ENCODE measurements at regions not wholly inside any gene's neighbourhood (a gene's known extent, or its start where the extent isn't known, plus 50 kb on each side); places are given as distances from the start of the nearest gene placed in this dataset.

DNA sequence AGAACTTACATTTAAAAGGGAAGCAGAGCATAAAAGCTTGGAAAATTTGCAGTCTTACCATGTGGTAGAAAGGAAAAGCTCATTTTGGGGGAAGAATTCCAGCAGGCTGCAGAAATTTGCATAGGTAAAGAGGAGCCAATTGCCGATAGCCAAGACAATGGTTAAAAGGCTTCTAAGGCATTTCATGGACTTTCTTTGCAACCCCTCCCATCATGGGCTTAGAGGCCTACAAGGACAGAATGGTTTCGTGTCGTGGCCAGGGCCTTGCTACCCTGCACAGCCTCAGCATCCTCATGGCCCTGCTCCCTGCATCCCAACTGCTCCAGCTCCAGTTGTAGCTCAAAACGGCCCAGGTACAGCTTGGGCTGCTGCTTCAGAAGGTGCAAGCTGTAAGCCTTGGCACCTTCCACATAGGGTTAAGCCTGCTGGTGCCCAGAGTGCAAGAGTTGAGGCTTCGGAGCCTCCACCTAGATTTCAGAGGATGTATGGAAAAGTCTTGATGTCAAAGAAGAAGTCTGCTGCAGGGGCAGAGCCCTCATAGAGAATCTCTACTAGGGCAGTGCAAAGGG is 420.3 kb downstream of the PCDH17 start:
- TF ChIP-seq CTCF (IDR thresholded peaks at IDR 0.05): no peak
- DNase-seq (no peak), ATAC-seq (ENCODE audit: poor library complexity) (no peak)
- Histone ChIP-seq H3K27me3 (ENCODE audit: control insufficient read depth in 1 of 2, insufficient read depth in 2 of 2, low read length in 2 of 2) (no peaks in the 10 kb centered on the region), H3K27ac (ENCODE audit: low read depth in 1 of 2, low read length in 2 of 2) (no peak overlapping the region), H3K36me3 (ENCODE audit: insufficient read depth, low read length) (no peaks in the 10 kb centered on the region), H3K9me3 (ENCODE audit: control insufficient read depth in 1 of 2, insufficient read depth in 1 of 2, low read length in 2 of 2) (peaks cover 0 to 4% of the 10 kb centered on the region in 2 experiments), H3K4me1 (ENCODE audit: insufficient read depth, low read length) (no peaks in the 10 kb centered on the region), H3K4me3 (ENCODE audit: low read length) (no peak overlapping the region)
- POLR2A ChIA-PET: no interaction called here
- Mint-ChIP-seq H3K27me3 (no peaks in the 10 kb centered on the region), H3K4me3 (no peak overlapping the region), H3K9me3 (peaks cover 2% of the 10 kb centered on the region), H3K36me3 (ENCODE audit: low read depth) (no peaks in the 10 kb centered on the region), H3K4me1 (ENCODE audit: low read depth) (no peaks in the 10 kb centered on the region), H3K27ac (no peak overlapping the region)
- intact Hi-C loops (cut with DNase I, micrococcal nuclease): no loop called here
- CTCF ChIA-PET: no interaction called here

DNA sequence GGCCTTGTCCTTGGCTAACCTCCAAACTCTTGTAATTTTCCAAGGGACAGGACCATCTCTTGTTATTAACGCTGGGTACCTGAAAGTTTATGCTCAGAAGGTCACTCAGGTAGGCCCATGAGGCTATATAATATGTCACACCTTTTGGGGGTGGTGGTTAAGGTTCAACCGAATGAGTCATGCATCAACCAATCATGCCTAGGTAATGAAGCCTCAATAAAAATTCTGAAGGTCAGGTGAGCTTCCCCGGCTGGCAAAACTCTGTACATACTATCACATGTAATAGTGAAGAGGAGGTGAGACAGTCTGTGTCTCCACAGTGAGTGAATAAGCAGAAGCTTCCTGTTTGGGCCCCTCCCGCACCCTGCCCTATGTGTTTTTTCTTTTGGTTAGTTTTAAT is 424.9 kb downstream of the PCDH17 start:
- no peak for DNase-seq
- no peak overlapping the region for H3K4me3 Mint-ChIP-seq
- no peaks in the 10 kb centered on the region for H3K36me3 Mint-ChIP-seq (ENCODE audit: low read depth)
- TF ChIP-seq CTCF (IDR thresholded peaks at IDR 0.05): no peak
- H3K27me3 ChIP-seq (ENCODE audit: control insufficient read depth in 1 of 2, insufficient read depth in 2 of 2, low read length in 2 of 2): no peaks in the 10 kb centered on the region
- no peaks in the 10 kb centered on the region for H3K27me3 Mint-ChIP-seq
- no peak overlapping the region for H3K27ac ChIP-seq (ENCODE audit: low read depth in 1 of 2, low read length in 2 of 2)
- H3K9me3 ChIP-seq (ENCODE audit: control insufficient read depth in 1 of 2, insufficient read depth in 1 of 2, low read length in 2 of 2): peaks cover 4 to 5% of the 10 kb centered on the region in 2 experiments
- H3K9me3 Mint-ChIP-seq: no peaks in the 10 kb centered on the region
- no peaks in the 10 kb centered on the region for H3K36me3 ChIP-seq (ENCODE audit: insufficient read depth, low read length)
- H3K4me3 ChIP-seq (ENCODE audit: low read length): no peak overlapping the region
- POLR2A ChIA-PET: no interaction called here
- intact Hi-C loops (cut with DNase I, micrococcal nuclease): no loop called here
- no peaks in the 10 kb centered on the region for H3K4me1 Mint-ChIP-seq (ENCODE audit: low read depth)
- ATAC-seq (ENCODE audit: poor library complexity): no peak
- no peak overlapping the region for H3K27ac Mint-ChIP-seq
- CTCF ChIA-PET: no interaction called here
- no peaks in the 10 kb centered on the region for H3K4me1 ChIP-seq (ENCODE audit: insufficient read depth, low read length)

- ChIA-PET POLR2A (no interaction called here), CTCF (no interaction called here)
- Mint-ChIP-seq H3K9me3 (no peaks in the 10 kb centered on the region), H3K36me3 (ENCODE audit: low read depth) (no peaks in the 10 kb centered on the region), H3K4me1 (ENCODE audit: low read depth) (no peaks in the 10 kb centered on the region), H3K4me3 (no peak overlapping the region), H3K27me3 (no peaks in the 10 kb centered on the region), H3K27ac (no peak overlapping the region)
- intact Hi-C loops (cut with DNase I, micrococcal nuclease): no loop called here
- Histone ChIP-seq H3K36me3 (ENCODE audit: insufficient read depth, low read length) (no peaks in the 10 kb centered on the region), H3K9me3 (ENCODE audit: control insufficient read depth in 1 of 2, insufficient read depth in 1 of 2, low read length in 2 of 2) (peaks cover 0 to 5% of the 10 kb centered on the region in 2 experiments), H3K27ac (ENCODE audit: low read depth in 1 of 2, low read length in 2 of 2) (no peak overlapping the region), H3K27me3 (ENCODE audit: control insufficient read depth in 1 of 2, insufficient read depth in 2 of 2, low read length in 2 of 2) (no peaks in the 10 kb centered on the region), H3K4me1 (ENCODE audit: insufficient read depth, low read length) (no peaks in the 10 kb centered on the region), H3K4me3 (ENCODE audit: low read length) (no peak overlapping the region)
- ATAC-seq (ENCODE audit: poor library complexity): no peak
- DNase-seq: no peak
- no peak for TF ChIP-seq CTCF (IDR thresholded peaks at IDR 0.05)
Measured at GRCh38 chr13:58059624-58060023, 428.1 kb downstream of the PCDH17 start.

Measured in CD4-positive, alpha-beta T cell (primary cell).